K562 (cell line): ENCODE measurements at regions not wholly inside any gene's neighbourhood (a gene's known extent, or its start where the extent isn't known, plus 50 kb on each side); places are given as distances from the start of the nearest gene placed in this dataset.

Experiments used
- ATAC-seq: fragments of 200-7000 bp; cut with Tn5 transposase; 3 replicates; pipeline ENCODE4 v1.9.1; 2020; ENCODE audit warnings: moderate library complexity
- BruUV-seq: library from RNA; stranded (reverse); fragments of 400-500 nt; replicated peaks from 2 replicates; lab custom pipeline; 2021; lab: Mats Ljungman, UMichigan
- CTCF ChIA-PET: fragments of 300-600 bp; formaldehyde crosslinking; extraction: SDS; loops from one replicate; lab custom pipeline; 2021; ENCODE audit warnings: low intra/inter-chr PET ratio; lab: Yijun Ruan, JAX
- POLR2A ChIA-PET: fragments of 300-600, 350-650 bp; sonication (Branson Sonifier 250); formaldehyde crosslinking; extraction: SDS; loops from one replicate; lab custom pipeline; 2021; ENCODE audit warnings: antibody characterized with exemption, inconsistent platforms; lab: Yijun Ruan, JAX
- DNase-seq, 4 experiments: peaks; one replicate each; pipeline versions ENCODE4 v3.0.0 to v3.0.0-alpha.2; 2011 to 2018; ENCODE audit warnings: low spot score in 3 of 4, mixed read lengths in 3 of 4; ENCODE audit errors: extremely low read depth in 1 of 4
- FAIRE-seq: peaks from 2 replicates; lab custom pipeline; 2011; peaks lifted over from hg19 to GRCh38; lab: Jason Lieb, UNC
- H2AFZ ChIP-seq: 2 replicates; pipeline ENCODE4 v1.6.0; 2011; ENCODE audit warnings: low read depth, low read length, control low read depth, inconsistent platforms
- H3K27ac ChIP-seq: fragments of 200-600 bp; 3 replicates; pipeline ENCODE4 v1.8.0; 2011; ENCODE audit warnings: low read depth, mild to moderate bottlenecking, control low read depth, inconsistent platforms, low read length, moderate library complexity, mixed read lengths; ENCODE audit errors: extremely low read depth
- H3K27me3 ChIP-seq, 2 experiments: fragments of 300-600 bp in 1 of 2; 2 replicates in 1 of 2; 3 replicates in 1 of 2; pipeline versions ENCODE4 v1.6.0 to v1.8.0; 2011; ENCODE audit warnings: inconsistent platforms in 2 of 2, low read length in 2 of 2, mild to moderate bottlenecking in 1 of 2, mixed read lengths in 1 of 2, moderate library complexity in 1 of 2; ENCODE audit not compliant: control insufficient read depth in 2 of 2, insufficient read depth in 2 of 2
- H3K36me3 ChIP-seq: fragments of 300-600 bp; 3 replicates; pipeline ENCODE4 v1.8.0; 2011; ENCODE audit warnings: mild to moderate bottlenecking, low read length, inconsistent platforms; ENCODE audit not compliant: control insufficient read depth, insufficient read depth
- H3K4me1 ChIP-seq, 2 experiments: fragments of 200-600 bp in 1 of 2; replicated peaks in 1 of 2; 2 replicates in 1 of 2; 3 replicates in 1 of 2; pipeline versions ENCODE4 v1.5.1 to v1.8.0; 2011; ENCODE audit warnings: inconsistent platforms in 2 of 2, low read length in 2 of 2, mild to moderate bottlenecking in 1 of 2, mixed read lengths in 1 of 2, moderate library complexity in 1 of 2; ENCODE audit not compliant: control insufficient read depth in 2 of 2, insufficient read depth in 2 of 2
- H3K4me2 ChIP-seq: 2 replicates; pipeline ENCODE4 v1.6.1; 2011; ENCODE audit warnings: low read length, control low read depth, inconsistent platforms, mixed read lengths; ENCODE audit not compliant: insufficient read depth
- H3K4me3 ChIP-seq: fragments of 200-600 bp; sonication (generic), shearing (Covaris generic); 2 replicates; pipeline ENCODE4 v1.5.1; 2016; ENCODE audit warnings: control low read depth, inconsistent platforms
- H3K79me2 ChIP-seq: fragments of 200-600 bp; 3 replicates; pipeline ENCODE4 v1.8.0; 2011; ENCODE audit warnings: low read length, inconsistent platforms; ENCODE audit not compliant: control insufficient read depth, insufficient read depth
- H3K9ac ChIP-seq, 2 experiments: 2 replicates each; pipeline versions ENCODE4 v1.6.0 to v1.6.1; 2011; ENCODE audit warnings: low read depth in 2 of 2, low read length in 2 of 2, control low read depth in 1 of 2, inconsistent platforms in 1 of 2, mild to moderate bottlenecking in 1 of 2, mixed read lengths in 1 of 2; ENCODE audit not compliant: insufficient read depth in 1 of 2
- H3K9me1 ChIP-seq: one replicate; pipeline ENCODE4 v1.6.0; 2011; ENCODE audit warnings: inconsistent platforms, mild to moderate bottlenecking, low read length, moderate library complexity; ENCODE audit not compliant: control insufficient read depth, insufficient read depth
- H3K9me3 ChIP-seq: replicated peaks from 2 replicates; pipeline ENCODE4 v1.5.1; 2011; ENCODE audit warnings: low read depth, low read length, inconsistent platforms; ENCODE audit not compliant: control insufficient read depth, insufficient read depth
- H4K20me1 ChIP-seq: replicated peaks from 2 replicates; pipeline ENCODE4 v1.6.1; 2011; ENCODE audit warnings: low read length, inconsistent platforms, mixed read lengths; ENCODE audit not compliant: control insufficient read depth, insufficient read depth
- BRCA1 ChIP-seq, 2 experiments: fragments of 450-650 bp in 1 of 2; sonication (generic) in 1 of 2; formaldehyde crosslinking in 1 of 2; IDR thresholded peaks; 2 replicates each; pipeline versions ENCODE4 v1.5.0 to v1.6.1; 2017 to 2020; ENCODE audit warnings: mild to moderate bottlenecking in 1 of 2, missing genetic modification reagents in 1 of 2
- C11orf30 ChIP-seq: fragments of 450-650 bp; IDR thresholded peaks from 2 replicates; pipeline ENCODE4 v1.6.1; 2016; ENCODE audit warnings: low read depth, mild to moderate bottlenecking
- DIDO1 ChIP-seq: fragments of 450-650 bp; IDR thresholded peaks from 2 replicates; pipeline ENCODE4 v1.6.1; 2016; ENCODE audit warnings: low read depth, missing biosample characterization, missing genetic modification characterization
- EGR1 ChIP-seq: fragments of 450-650 bp; conservative IDR thresholded peaks from 2 replicates; pipeline ENCODE4 v1.6.1; 2017; ENCODE audit warnings: mild to moderate bottlenecking
- HOXB6 ChIP-seq: fragments of 250-450 bp; sonication (Bioruptor Pico); IDR thresholded peaks from 2 replicates; pipeline ENCODE4 v1.5.1; 2022; ENCODE audit warnings: mild to moderate bottlenecking, borderline replicate concordance
- MEF2A ChIP-seq: IDR thresholded peaks from 2 replicates; pipeline ENCODE4 v1.6.1; 2011; ENCODE audit warnings: low read depth, mild to moderate bottlenecking, low read length, moderate library complexity; ENCODE audit not compliant: control insufficient read depth
- MEIS2 ChIP-seq: fragments of 450-650 bp; IDR thresholded peaks from 2 replicates; pipeline ENCODE4 v1.6.1; 2014; ENCODE audit warnings: mild to moderate bottlenecking; ENCODE audit not compliant: partially characterized antibody
- MIER1 ChIP-seq: fragments of 450-650 bp; IDR thresholded peaks from 2 replicates; pipeline ENCODE4 v1.6.1; 2016; ENCODE audit warnings: antibody characterized with exemption, mild to moderate bottlenecking, low read depth
- MTA1 ChIP-seq: fragments of 450-650 bp; IDR thresholded peaks from 2 replicates; pipeline ENCODE4 v1.6.1; 2017; ENCODE audit warnings: borderline replicate concordance
- NFE2L1 ChIP-seq: fragments of 450-650 bp; IDR thresholded peaks from 2 replicates; pipeline ENCODE4 v1.6.1; 2016; ENCODE audit warnings: missing genetic modification characterization, low read depth, mild to moderate bottlenecking, missing compliant biosample characterization, moderate library complexity, borderline replicate concordance
- PHTF2 ChIP-seq: fragments of 250-450 bp; sonication (Bioruptor Pico); IDR thresholded peaks from 2 replicates; pipeline ENCODE4 v1.5.0; 2021; ENCODE audit warnings: mild to moderate bottlenecking
- SIN3A ChIP-seq, 2 experiments: fragments of 150-350 bp in 1 of 2; IDR thresholded peaks; 2 replicates each; pipeline ENCODE4 v1.6.1; 2011 to 2016; ENCODE audit warnings: borderline replicate concordance in 2 of 2, low read depth in 2 of 2, low read length in 2 of 2, mild to moderate bottlenecking in 2 of 2, moderate library complexity in 2 of 2; ENCODE audit not compliant: control insufficient read depth in 1 of 2
- SNIP1 ChIP-seq: fragments of 450-650 bp; IDR thresholded peaks from 2 replicates; pipeline ENCODE4 v1.7.1; 2017; ENCODE audit warnings: low read depth, mild to moderate bottlenecking
- ZC3H4 ChIP-seq: sonication (generic); formaldehyde crosslinking; IDR thresholded peaks from 2 replicates; pipeline ENCODE4 v1.9.0; 2021; ENCODE audit warnings: missing genetic modification reagents, borderline replicate concordance
- ZNF174 ChIP-seq: fragments of 250-450 bp; sonication (Bioruptor Pico); IDR thresholded peaks from 2 replicates; pipeline ENCODE4 v1.4.0; 2020; ENCODE audit warnings: mild to moderate bottlenecking
- ZNF316 ChIP-seq: fragments of 450-650 bp; IDR thresholded peaks from 2 replicates; pipeline ENCODE4 v1.6.1; 2016
- ZNF699 ChIP-seq: fragments of 250-450 bp; sonication (Bioruptor Pico); IDR thresholded peaks from 2 replicates; pipeline ENCODE4 v1.8.0; 2021; ENCODE audit warnings: mild to moderate bottlenecking, moderate library complexity; ENCODE audit not compliant: insufficient replicate concordance
- WGBS: fragments of 100-300 bp; shearing (Covaris generic); methylation state at CpG from one replicate; pipeline ENCODE4 v1.1.6; 2016; ENCODE audit warnings: low coverage, mixed read lengths; ENCODE audit not compliant: insufficient coverage; ENCODE audit errors: missing lambda C conversion rate; 5-methylcytosine and 5-hydroxymethylcytosine counted together
- in situ Hi-C: fragments of 300-500 bp; cut with MboI; formaldehyde crosslinking; loops from 4 replicates; pipeline ENCODE4 v1.15.0; 2018; ENCODE audit warnings: inconsistent platforms, mixed read lengths
- intact Hi-C: fragments of 100-400 bp; cut with micrococcal nuclease; formaldehyde crosslinking; loops from 2 replicates; pipeline ENCODE4 v1.14.2; 2022
- TF ChIP-seq, protein P1 (sequence below): IDR thresholded peaks from 2 replicates; pipeline ENCODE4 v1.6.1; 2011; ENCODE audit warnings: borderline replicate concordance, low read depth, mild to moderate bottlenecking, moderate library complexity, low read length; ENCODE audit not compliant: insufficient read depth, poor library complexity, severe bottlenecking
- TF ChIP-seq, protein P2 (sequence below): fragments of 250-450 bp; sonication (Bioruptor Pico); IDR thresholded peaks from 2 replicates; pipeline ENCODE4 v1.5.1; 2021; ENCODE audit warnings: mild to moderate bottlenecking

DNA sequence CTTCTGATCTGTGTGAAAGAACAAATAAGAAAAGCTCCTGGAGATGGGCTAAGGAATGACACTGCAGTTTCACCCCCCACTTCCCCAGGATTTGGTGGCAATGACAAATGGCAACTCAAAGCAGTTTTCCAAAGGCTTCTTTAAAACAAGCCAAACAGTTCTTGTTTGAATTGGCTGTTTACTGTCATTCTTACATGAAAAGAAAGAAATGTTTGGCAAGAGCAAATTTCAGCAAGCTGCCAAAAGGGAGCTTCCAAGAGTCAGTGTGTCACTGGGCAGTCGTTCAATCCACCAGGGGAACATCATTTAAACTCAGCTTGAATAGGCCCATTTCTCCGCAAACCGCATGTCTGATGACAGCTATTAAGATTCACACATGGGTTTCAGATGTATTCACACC is 119.0 kb upstream of the RHOBTB1 start (continued):
- no peak for TF ChIP-seq ZC3H4 (CRISPR knock-in tag)
- no peak for TF ChIP-seq MEF2A
- no peak for TF ChIP-seq ZNF699 (CRISPR knock-in tag)
- 0 out of 2 replicates have a peak, but pooled peaks have one; percentile 21 for TF ChIP-seq C11orf30
- no peak for TF ChIP-seq SNIP1
- peak; percentile 37 for TF ChIP-seq MEIS2
- TF ChIP-seq MTA1, result no peak
- TF ChIP-seq NFE2L1, result peak; percentile 55; the same call in 1 of the 2 replicates
- no peak for TF ChIP-seq ZNF174 (CRISPR knock-in tag)
- TF ChIP-seq DIDO1, result no peak
- TF ChIP-seq ZNF316, result peak; percentile 34; the same call in 1 of the 2 replicates

DNA sequence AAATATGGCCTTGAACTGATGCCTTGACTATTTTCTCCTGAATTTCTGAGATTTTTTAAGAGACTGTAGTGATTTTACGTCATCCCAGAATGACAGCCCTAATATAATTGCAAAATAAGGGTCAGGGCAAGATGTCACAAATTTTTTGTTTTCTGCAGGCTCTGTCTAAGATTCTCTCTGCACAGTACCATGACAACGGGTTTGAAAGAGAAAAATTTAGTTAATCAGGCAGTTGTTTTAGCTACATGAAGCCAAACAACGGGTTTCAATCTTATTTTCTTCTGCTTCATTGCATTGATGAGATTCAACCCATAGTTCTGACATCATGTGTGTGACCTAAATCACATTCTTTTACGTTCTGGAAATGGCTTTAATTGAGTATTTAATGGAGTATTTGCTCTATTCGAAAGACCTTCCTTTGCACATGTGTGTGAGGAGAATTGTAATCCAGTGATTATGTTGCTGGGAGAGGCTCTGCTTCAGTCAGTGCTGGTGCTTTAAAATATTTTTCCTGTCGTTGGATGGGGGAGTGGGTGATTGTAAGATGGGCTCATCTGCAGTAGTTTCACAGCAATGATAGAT is 118.0 kb upstream of the RHOBTB1 start:
- Histone ChIP-seq H3K9ac (no peak overlapping the region), H3K4me2 (no peak overlapping the region), H3K79me2 (no peaks in the 10 kb centered on the region), H3K9me1 (no peaks in the 10 kb centered on the region), H3K27ac (no peak overlapping the region), H3K36me3 (no peaks in the 10 kb centered on the region), H3K4me3 (no peak overlapping the region), H3K4me1 (no peaks in the 10 kb centered on the region), H3K9me3 (no peaks in the 10 kb centered on the region), H3K27me3 (peaks cover 0 to 5% of the 10 kb centered on the region in 2 experiments; a peak in 1 of 5 replicates), H2AFZ (no peak overlapping the region), H4K20me1 (no peaks in the 10 kb centered on the region)
- in situ Hi-C loops (no loop called here), intact Hi-C loops (no loop called here)
- ChIA-PET CTCF (no interaction called here), POLR2A (no interaction called here)
- FAIRE-seq (no peak), DNase-seq (no peak), ATAC-seq (no peak)
- 3% methylated on average over 6 of the region's 6 CpGs for WGBS
- BruUV-seq, result no TSS peak
- TF ChIP-seq, protein P1, sequence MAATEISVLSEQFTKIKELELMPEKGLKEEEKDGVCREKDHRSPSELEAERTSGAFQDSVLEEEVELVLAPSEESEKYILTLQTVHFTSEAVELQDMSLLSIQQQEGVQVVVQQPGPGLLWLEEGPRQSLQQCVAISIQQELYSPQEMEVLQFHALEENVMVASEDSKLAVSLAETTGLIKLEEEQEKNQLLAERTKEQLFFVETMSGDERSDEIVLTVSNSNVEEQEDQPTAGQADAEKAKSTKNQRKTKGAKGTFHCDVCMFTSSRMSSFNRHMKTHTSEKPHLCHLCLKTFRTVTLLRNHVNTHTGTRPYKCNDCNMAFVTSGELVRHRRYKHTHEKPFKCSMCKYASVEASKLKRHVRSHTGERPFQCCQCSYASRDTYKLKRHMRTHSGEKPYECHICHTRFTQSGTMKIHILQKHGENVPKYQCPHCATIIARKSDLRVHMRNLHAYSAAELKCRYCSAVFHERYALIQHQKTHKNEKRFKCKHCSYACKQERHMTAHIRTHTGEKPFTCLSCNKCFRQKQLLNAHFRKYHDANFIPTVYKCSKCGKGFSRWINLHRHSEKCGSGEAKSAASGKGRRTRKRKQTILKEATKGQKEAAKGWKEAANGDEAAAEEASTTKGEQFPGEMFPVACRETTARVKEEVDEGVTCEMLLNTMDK, result no peak
- TF ChIP-seq BRCA1 (IDR thresholded peaks at IDR 0.05) (no peak), BRCA1 (CRISPR knock-in tag; IDR thresholded peaks at IDR 0.05) (no peak), PHTF2 (CRISPR knock-in tag) (no peak), SIN3A (IDR thresholded peaks at IDR 0.05; ENCODE audit: borderline replicate concordance in 2 of 2, control insufficient read depth in 1 of 2, low read depth in 2 of 2, low read length in 2 of 2) (no peak), HOXB6 (CRISPR knock-in tag) (no peak), MIER1 (no peak), EGR1 (no peak)
- TF ChIP-seq, protein P2, sequence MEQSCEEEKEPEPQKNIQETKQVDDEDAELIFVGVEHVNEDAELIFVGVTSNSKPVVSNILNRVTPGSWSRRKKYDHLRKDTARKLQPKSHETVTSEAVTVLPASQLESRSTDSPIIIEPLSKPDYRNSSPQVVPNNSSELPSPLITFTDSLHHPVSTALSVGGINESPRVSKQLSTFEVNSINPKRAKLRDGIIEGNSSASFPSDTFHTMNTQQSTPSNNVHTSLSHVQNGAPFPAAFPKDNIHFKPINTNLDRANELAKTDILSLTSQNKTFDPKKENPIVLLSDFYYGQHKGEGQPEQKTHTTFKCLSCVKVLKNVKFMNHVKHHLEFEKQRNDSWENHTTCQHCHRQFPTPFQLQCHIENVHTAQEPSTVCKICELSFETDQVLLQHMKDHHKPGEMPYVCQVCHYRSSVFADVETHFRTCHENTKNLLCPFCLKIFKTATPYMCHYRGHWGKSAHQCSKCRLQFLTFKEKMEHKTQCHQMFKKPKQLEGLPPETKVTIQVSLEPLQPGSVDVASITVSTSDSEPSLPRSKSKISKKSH (CRISPR knock-in tag), result no peak
